ENCODE measurements at regions not wholly inside any gene's neighbourhood (a gene's known extent, or its start where the extent isn't known, plus 50 kb on each side); places are given as distances from the start of the nearest gene placed in this dataset.

GRCh38 chr5:53335115-53335514, 145.3 kb upstream of the FST start:
- no peak for DNase-seq

GRCh38 chr5:53337827-53338226, 142.6 kb upstream of the FST start:
- DNase-seq, result no peak

GRCh38 chr5:53338971-53339370, 141.5 kb upstream of the FST start:
- no peak for DNase-seq

GRCh38 chr5:53339962-53340540, 140.4 kb upstream of the FST start:
- no peak for DNase-seq

GRCh38 chr5:53340956-53341750, 139.3 kb upstream of the FST start:
- DNase-seq, result no peak

GRCh38 chr5:53342236-53342635, 138.2 kb upstream of the FST start:
- DNase-seq, result no peak

GRCh38 chr5:53343187-53343586, 137.2 kb upstream of the FST start:
- DNase-seq, result no peak

- DNase-seq, result no peak
Measured at GRCh38 chr5:53350368-53350767, 130.1 kb upstream of the FST start.

GRCh38 chr5:53350991-53351770, 129.2 kb upstream of the FST start:
- DNase-seq, result no peak

GRCh38 chr5:53355316-53355715, 125.1 kb upstream of the FST start:
- DNase-seq, result no peak

GRCh38 chr5:53355931-53356330, 124.5 kb upstream of the FST start:
- no peak for DNase-seq

GRCh38 chr5:53357439-53357838, 123.0 kb upstream of the FST start:
- DNase-seq, result no peak

GRCh38 chr5:53358794-53359193, 121.6 kb upstream of the FST start:
- no peak for DNase-seq

GRCh38 chr5:53359916-53360517, 120.4 kb upstream of the FST start:
- DNase-seq, result no peak

- no peak for DNase-seq
Measured at GRCh38 chr5:53360811-53361210, 119.6 kb upstream of the FST start.

GRCh38 chr5:53361708-53362107, 118.7 kb upstream of the FST start:
- DNase-seq, result no peak

GRCh38 chr5:53362521-53362941, 117.9 kb upstream of the FST start:
- DNase-seq, result no peak

GRCh38 chr5:53364061-53364460, 116.4 kb upstream of the FST start:
- no peak for DNase-seq

- DNase-seq, result no peak
Measured at GRCh38 chr5:53366245-53366644, 114.2 kb upstream of the FST start.

- no peak for DNase-seq
Measured at GRCh38 chr5:53367727-53368126, 112.7 kb upstream of the FST start.

- no peak for DNase-seq
Measured at GRCh38 chr5:53368516-53368915, 111.9 kb upstream of the FST start.

- DNase-seq, result no peak
Measured at GRCh38 chr5:53368966-53369605, 111.3 kb upstream of the FST start.

GRCh38 chr5:53369681-53370080, 110.7 kb upstream of the FST start:
- DNase-seq, result no peak

All from SHP77 treated with DMSO at 0.1 percent for 48 hours (cell line).